T1000 (cell line): ENCODE measurements at regions not wholly inside any gene's neighbourhood (a gene's known extent, or its start where the extent isn't known, plus 50 kb on each side); places are given as distances from the start of the nearest gene placed in this dataset.
A peak's percentile ranks its signal among the peaks of the same experiment; 100 is the strongest.

Experiments
- DNase-seq: peaks from one replicate; lab custom pipeline; 2025; ENCODE audit warnings: mixed read lengths; lab: John Stamatoyannopoulos, UW

- DNase-seq: no peak
These were observed 377.1 kb downstream of the VPS13C start for GRCh38 chr15:61682891-61683735.

- no peak for DNase-seq
These were observed 378.6 kb downstream of the VPS13C start for GRCh38 chr15:61681676-61682075.

- DNase-seq: no peak
These were observed 379.2 kb downstream of the VPS13C start for GRCh38 chr15:61681038-61681418.

GRCh38 chr15:61680260-61681037 is 379.8 kb downstream of the VPS13C start:
- DNase-seq: no peak

GRCh38 chr15:61671736-61672135 is 388.5 kb downstream of the VPS13C start:
- DNase-seq: no peak

GRCh38 chr15:61668444-61668843 is 391.8 kb downstream of the VPS13C start:
- DNase-seq: no peak

GRCh38 chr15:61661791-61662190 is 398.5 kb downstream of the VPS13C start:
- no peak for DNase-seq

GRCh38 chr15:61660579-61660978 is 399.7 kb downstream of the VPS13C start:
- DNase-seq: peak; percentile 7

- DNase-seq: no peak
These were observed 400.6 kb downstream of the VPS13C start for GRCh38 chr15:61659566-61660190.

GRCh38 chr15:61657461-61657860 is 402.8 kb downstream of the VPS13C start:
- no peak for DNase-seq

- no peak for DNase-seq
These were observed 403.9 kb downstream of the VPS13C start for GRCh38 chr15:61656391-61656790.

- DNase-seq: no peak
These were observed 404.4 kb downstream of the VPS13C start for GRCh38 chr15:61655881-61656280.

- DNase-seq: no peak
These were observed 405.3 kb downstream of the VPS13C start for GRCh38 chr15:61654918-61655317.

- no peak for DNase-seq
These were observed 406.1 kb downstream of the VPS13C start for GRCh38 chr15:61654002-61654740.

GRCh38 chr15:61653110-61653509 is 407.1 kb downstream of the VPS13C start:
- no peak for DNase-seq

- no peak for DNase-seq
These were observed 409.0 kb downstream of the VPS13C start for GRCh38 chr15:61651267-61651666.

- DNase-seq: no peak
These were observed 411.2 kb downstream of the VPS13C start for GRCh38 chr15:61649046-61649445.

GRCh38 chr15:61644550-61644949 is 415.4 kb upstream of the RORA start:
- no peak for DNase-seq

GRCh38 chr15:61641645-61642044 is 412.5 kb upstream of the RORA start:
- no peak for DNase-seq

GRCh38 chr15:61640756-61641155 is 411.7 kb upstream of the RORA start:
- no peak for DNase-seq

- DNase-seq: no peak
These were observed 410.4 kb upstream of the RORA start for GRCh38 chr15:61639491-61639890.

- DNase-seq: no peak
These were observed 405.7 kb upstream of the RORA start for GRCh38 chr15:61634837-61635236.
